PC-3 (cell line): ENCODE measurements at regions not wholly inside any gene's neighbourhood (a gene's known extent, or its start where the extent isn't known, plus 50 kb on each side); places are given as distances from the start of the nearest gene placed in this dataset.

Experiments
- ATAC-seq: fragments of 200-7000 bp; cut with Tn5 transposase; 2 replicates; pipeline ENCODE4 v1.9.1; 2020; ENCODE audit warnings: mild to moderate bottlenecking, moderate library complexity
- BruUV-seq: library from RNA; stranded (reverse); fragments of 400-500 nt; replicated peaks from 2 replicates; lab custom pipeline; 2021; lab: Mats Ljungman, UMichigan
- CTCF ChIA-PET: fragments of 300-600 bp; sonication (Branson Sonifier 250); formaldehyde crosslinking; loops from one replicate; lab custom pipeline; 2022; ENCODE audit warnings: antibody characterized with exemption; lab: Charles Lee
- POLR2A ChIA-PET: fragments of 300-600 bp; sonication (Branson Sonifier 250); formaldehyde crosslinking; loops from one replicate; lab custom pipeline; 2022; ENCODE audit warnings: antibody characterized with exemption; ENCODE audit not compliant: unreplicated experiment; lab: Charles Lee
- DNase-seq: peaks from one replicate; pipeline ENCODE4 v3.0.0-alpha.2; 2015
- H2AFZ ChIP-seq: fragments of 300-600 bp; sonication (generic); 2 replicates; pipeline ENCODE4 v1.6.0; 2016; ENCODE audit warnings: antibody characterized with exemption, low read length
- H3F3A ChIP-seq: fragments of 300-600 bp; sonication (generic); one replicate; pipeline ENCODE4 v1.6.0; 2017; ENCODE audit warnings: antibody characterized with exemption, low read length, control low read depth, mild to moderate bottlenecking; ENCODE audit not compliant: unreplicated experiment
- H3K27ac ChIP-seq: fragments of 300-600 bp; sonication (generic); 2 replicates; pipeline ENCODE4 v1.5.1; 2016; ENCODE audit warnings: mild to moderate bottlenecking, low read length
- H3K27me3 ChIP-seq: fragments of 300-600 bp; sonication (generic); 2 replicates; pipeline ENCODE4 v1.6.1; 2016; ENCODE audit warnings: low read length, mixed read lengths
- H3K36me3 ChIP-seq: fragments of 300-600 bp; sonication (generic); 2 replicates; pipeline ENCODE4 v1.6.1; 2016; ENCODE audit warnings: low read depth, mixed run types, low read length, mixed read lengths
- H3K4me1 ChIP-seq: fragments of 300-600 bp; sonication (generic); 2 replicates; pipeline ENCODE4 v1.5.1; 2016; ENCODE audit warnings: low read length; ENCODE audit not compliant: insufficient read depth
- H3K4me2 ChIP-seq: fragments of 300-600 bp; sonication (generic); 2 replicates; pipeline ENCODE4 v1.6.0; 2016; ENCODE audit warnings: low read length
- H3K4me3 ChIP-seq: fragments of 300-600 bp; sonication (generic); 2 replicates; pipeline ENCODE4 v1.5.1; 2016; ENCODE audit warnings: mild to moderate bottlenecking, low read length, mixed read lengths
- H3K79me2 ChIP-seq: fragments of 300-600 bp; sonication (generic); 2 replicates; pipeline ENCODE4 v1.6.1; 2017; ENCODE audit warnings: low read length, mixed read lengths
- H3K9ac ChIP-seq: fragments of 300-600 bp; sonication (generic); 2 replicates; pipeline ENCODE4 v1.6.0; 2016; ENCODE audit warnings: mild to moderate bottlenecking, low read length
- H3K9me2 ChIP-seq: fragments of 300-600 bp; sonication (generic); replicated peaks from 2 replicates; pipeline ENCODE4 v1.6.1; 2016; ENCODE audit warnings: mixed run types, low read length, mixed read lengths
- H3K9me3 ChIP-seq: fragments of 300-600 bp; sonication (generic); 2 replicates; pipeline ENCODE4 v1.6.1; 2016; ENCODE audit warnings: low read length, mixed read lengths
- H4K20me1 ChIP-seq: fragments of 300-600 bp; sonication (generic); 2 replicates; pipeline ENCODE4 v1.6.1; 2016; ENCODE audit warnings: low read length, mixed read lengths
- EZH2 ChIP-seq: fragments of 300-600 bp; sonication (generic); IDR thresholded peaks from one replicate; pipeline ENCODE4 v1.6.1; 2017; ENCODE audit warnings: antibody characterized with exemption, mild to moderate bottlenecking, low read length; ENCODE audit not compliant: unreplicated experiment
- EZH2phosphoT487 ChIP-seq: fragments of 300-600 bp; sonication (generic); IDR thresholded peaks from 2 replicates; pipeline ENCODE4 v1.6.1; 2018; ENCODE audit warnings: mild to moderate bottlenecking, antibody characterized with exemption, low read length, borderline replicate concordance
- intact Hi-C: fragments of 100-400 bp; cut with micrococcal nuclease; formaldehyde crosslinking; loops from 2 replicates; pipeline ENCODE4 v1.9.0; 2023
- TF ChIP-seq, protein P1 (sequence below): fragments of 300-600 bp; sonication (generic); conservative IDR thresholded peaks from 2 replicates; pipeline ENCODE4 v1.5.1; 2017; ENCODE audit warnings: antibody characterized with exemption, low read depth, mild to moderate bottlenecking, low read length

DNA sequence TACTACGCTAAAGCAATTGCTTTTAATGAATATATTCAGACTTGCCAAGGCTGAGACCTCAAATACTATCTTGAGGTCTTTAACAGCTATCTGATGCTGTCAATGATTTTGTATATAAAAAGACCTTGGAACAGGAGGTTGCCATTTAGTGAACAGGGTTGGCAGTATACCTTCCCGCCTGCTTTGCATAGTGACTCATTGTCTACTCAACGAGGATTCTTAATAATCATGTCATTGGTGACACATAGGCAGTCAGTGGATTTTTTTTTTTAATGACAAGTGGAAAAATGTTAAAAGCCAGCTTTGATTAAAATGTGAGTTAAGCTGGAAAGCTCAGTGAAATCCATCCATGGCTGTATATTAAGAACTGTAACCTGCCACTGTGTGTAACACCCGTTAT is 164.0 kb downstream of the ASMT start:
- no peaks in the 10 kb centered on the region for H4K20me1 ChIP-seq
- H3K4me1 ChIP-seq: peaks cover 22% of the 10 kb centered on the region
- H3K9me3 ChIP-seq: no peaks in the 10 kb centered on the region
- H3K4me3 ChIP-seq: peak overlapping the region; percentile 30; the same call in 1 of the 2 replicates
- no TSS peak for BruUV-seq
- no peaks in the 10 kb centered on the region for H3K36me3 ChIP-seq
- no peaks in the 10 kb centered on the region for H3K79me2 ChIP-seq
- 0 out of 2 replicates have a peak overlapping the region, but pooled peaks have one; percentile 24 for H2AFZ ChIP-seq
- no peak for TF ChIP-seq EZH2
- TF ChIP-seq, protein P1, sequence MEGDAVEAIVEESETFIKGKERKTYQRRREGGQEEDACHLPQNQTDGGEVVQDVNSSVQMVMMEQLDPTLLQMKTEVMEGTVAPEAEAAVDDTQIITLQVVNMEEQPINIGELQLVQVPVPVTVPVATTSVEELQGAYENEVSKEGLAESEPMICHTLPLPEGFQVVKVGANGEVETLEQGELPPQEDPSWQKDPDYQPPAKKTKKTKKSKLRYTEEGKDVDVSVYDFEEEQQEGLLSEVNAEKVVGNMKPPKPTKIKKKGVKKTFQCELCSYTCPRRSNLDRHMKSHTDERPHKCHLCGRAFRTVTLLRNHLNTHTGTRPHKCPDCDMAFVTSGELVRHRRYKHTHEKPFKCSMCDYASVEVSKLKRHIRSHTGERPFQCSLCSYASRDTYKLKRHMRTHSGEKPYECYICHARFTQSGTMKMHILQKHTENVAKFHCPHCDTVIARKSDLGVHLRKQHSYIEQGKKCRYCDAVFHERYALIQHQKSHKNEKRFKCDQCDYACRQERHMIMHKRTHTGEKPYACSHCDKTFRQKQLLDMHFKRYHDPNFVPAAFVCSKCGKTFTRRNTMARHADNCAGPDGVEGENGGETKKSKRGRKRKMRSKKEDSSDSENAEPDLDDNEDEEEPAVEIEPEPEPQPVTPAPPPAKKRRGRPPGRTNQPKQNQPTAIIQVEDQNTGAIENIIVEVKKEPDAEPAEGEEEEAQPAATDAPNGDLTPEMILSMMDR: no peak
- no peak for TF ChIP-seq EZH2phosphoT487
- ChIA-PET CTCF (no interaction called here), POLR2A (no interaction called here)
- peak overlapping the region; percentile 77 for H3K4me2 ChIP-seq
- DNase-seq (peak; percentile 82), ATAC-seq (peak; percentile 91)
- H3K27me3 ChIP-seq: no peaks in the 10 kb centered on the region; the same call in 1 of the 2 replicates
- no peaks in the 10 kb centered on the region for H3K9me2 ChIP-seq
- H3K27ac ChIP-seq: peak overlapping the region; percentile 61
- H3K9ac ChIP-seq: no peak overlapping the region
- intact Hi-C loops: loop anchor here (2.0 kb wide), 1 partner anchor 20 kb away; no protein-coding TSS in a partner anchor
- H3F3A ChIP-seq: peaks cover 5% of the 10 kb centered on the region

DNA sequence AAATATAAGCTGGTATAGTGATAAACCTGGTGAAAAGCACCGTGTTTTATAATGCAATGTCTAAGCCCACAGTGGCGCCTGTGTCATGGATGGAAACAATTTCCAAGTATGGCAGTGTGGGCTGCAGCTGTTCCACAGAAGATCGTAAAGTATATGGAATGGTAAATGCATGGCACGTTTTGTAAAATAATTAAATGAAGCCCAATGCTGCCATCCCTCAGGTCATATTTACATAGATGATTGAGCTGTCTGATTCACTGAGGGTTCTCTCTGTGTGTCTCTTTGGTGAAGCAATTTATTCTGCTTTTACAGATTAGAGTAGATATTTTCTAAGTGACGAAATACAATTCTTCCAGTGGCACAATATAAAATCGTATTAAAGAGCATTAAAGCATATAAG is 164.8 kb downstream of the ASMT start:
- TF ChIP-seq EZH2 (no peak), EZH2phosphoT487 (no peak)

DNA sequence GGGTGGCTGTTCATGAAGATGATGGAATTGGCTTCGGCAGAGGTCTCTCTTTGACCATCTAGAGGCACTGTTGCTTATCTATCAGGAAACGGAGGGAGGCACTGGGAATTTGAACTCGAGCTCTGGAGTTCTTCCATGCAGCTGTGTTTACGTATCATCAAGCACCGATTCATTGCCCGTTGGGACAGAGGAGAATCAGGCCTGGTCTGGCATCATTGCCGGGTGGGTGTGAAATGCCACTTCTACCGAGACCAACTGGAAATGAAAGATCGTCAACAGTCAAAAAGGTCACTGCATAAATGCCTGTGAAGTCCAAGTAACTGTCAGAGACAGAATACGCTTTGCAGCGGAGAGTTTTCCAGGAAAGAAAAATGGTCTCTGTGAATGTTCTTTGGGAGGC is 166.9 kb downstream of the ASMT start:
- Histone ChIP-seq H3K9ac (no peak overlapping the region), H2AFZ (no peak overlapping the region), H3K27ac (no peak overlapping the region), H3F3A (peaks cover 5% of the 10 kb centered on the region), H3K79me2 (no peaks in the 10 kb centered on the region), H3K9me3 (no peaks in the 10 kb centered on the region), H3K4me3 (no peak overlapping the region), H3K4me1 (peaks cover 22% of the 10 kb centered on the region), H3K27me3 (no peaks in the 10 kb centered on the region), H4K20me1 (no peaks in the 10 kb centered on the region), H3K36me3 (no peaks in the 10 kb centered on the region), H3K4me2 (no peak overlapping the region), H3K9me2 (no peaks in the 10 kb centered on the region)
- ChIA-PET POLR2A (no interaction called here), CTCF (no interaction called here)
- no peak for ATAC-seq
- intact Hi-C loops: no loop called here
- TF ChIP-seq EZH2 (no peak), EZH2phosphoT487 (no peak)
- TF ChIP-seq, protein P1: no peak
- BruUV-seq: no TSS peak
- no peak for DNase-seq

More for the DNA sequence above, 164.8 kb downstream of the ASMT start:
- H3K27me3 ChIP-seq: no peaks in the 10 kb centered on the region; the same call in 1 of the 2 replicates
- H3K79me2 ChIP-seq: no peaks in the 10 kb centered on the region
- intact Hi-C loops: loop anchor here (2.0 kb wide), 1 partner anchor 19 kb away; no protein-coding TSS in a partner anchor
- no peak overlapping the region for H3K9ac ChIP-seq
- H3K9me3 ChIP-seq: no peaks in the 10 kb centered on the region
- H3F3A ChIP-seq: peaks cover 5% of the 10 kb centered on the region
- no peak overlapping the region for H3K4me3 ChIP-seq
- peak overlapping the region; percentile 60; the same call in 1 of the 2 replicates for H3K27ac ChIP-seq
- H3K9me2 ChIP-seq: no peaks in the 10 kb centered on the region
- peak overlapping the region; percentile 77 for H3K4me2 ChIP-seq
- no peak for DNase-seq
- H3K36me3 ChIP-seq: no peaks in the 10 kb centered on the region
- H2AFZ ChIP-seq: no peak overlapping the region
- no TSS peak for BruUV-seq
- H3K4me1 ChIP-seq: peaks cover 22% of the 10 kb centered on the region
- peak; percentile 18; the same call in 1 of the 2 replicates for ATAC-seq
- H4K20me1 ChIP-seq: no peaks in the 10 kb centered on the region
- POLR2A ChIA-PET: no interaction called here
- CTCF ChIA-PET: no interaction called here
